DND-41 (cell line): ENCODE measurements at regions not wholly inside any gene's neighbourhood (a gene's known extent, or its start where the extent isn't known, plus 50 kb on each side); places are given as distances from the start of the nearest gene placed in this dataset.

Source experiments
- ATAC-seq: fragments of 200-7000 bp; cut with Tn5 transposase; 3 replicates; pipeline ENCODE4 v1.9.1; 2021; ENCODE audit warnings: low read depth; ENCODE audit not compliant: insufficient read depth
- DNase-seq: peaks from one replicate; pipeline ENCODE4 v3.0.0-alpha.2; 2020
- H2AFZ ChIP-seq: 2 replicates; pipeline ENCODE4 v1.6.0; 2012; ENCODE audit warnings: low read depth, low read length
- H3K27ac ChIP-seq: 2 replicates; pipeline ENCODE4 v1.5.1; 2012; ENCODE audit warnings: low read length, inconsistent platforms
- H3K27me3 ChIP-seq: fragments of 200-600 bp; sonication (generic); 2 replicates; pipeline ENCODE4 v1.6.0; 2012; ENCODE audit warnings: low read length, mild to moderate bottlenecking, inconsistent platforms; ENCODE audit not compliant: insufficient read depth, poor library complexity
- H3K36me3 ChIP-seq: 2 replicates; pipeline ENCODE4 v1.5.1; 2012; ENCODE audit warnings: low read length, inconsistent platforms; ENCODE audit not compliant: insufficient read depth
- H3K4me1 ChIP-seq: 2 replicates; pipeline ENCODE4 v1.5.1; 2012; ENCODE audit warnings: mild to moderate bottlenecking, low read length; ENCODE audit not compliant: insufficient read depth
- H3K4me2 ChIP-seq: 2 replicates; pipeline ENCODE4 v1.6.0; 2012; ENCODE audit warnings: mild to moderate bottlenecking, moderate library complexity, low read length, inconsistent platforms; ENCODE audit not compliant: insufficient read depth
- H3K4me3 ChIP-seq, 2 experiments: fragments of 200-600 bp in 1 of 2; shearing (Covaris generic) in 1 of 2; 2 replicates each; pipeline ENCODE4 v1.5.1; 2012 to 2016; ENCODE audit warnings: inconsistent platforms in 2 of 2, low read length in 2 of 2, mild to moderate bottlenecking in 2 of 2, low read depth in 1 of 2, moderate library complexity in 1 of 2
- H3K79me2 ChIP-seq: 2 replicates; pipeline ENCODE4 v1.6.0; 2012; ENCODE audit warnings: low read length, inconsistent platforms; ENCODE audit not compliant: insufficient read depth
- H3K9ac ChIP-seq: 2 replicates; pipeline ENCODE4 v1.6.0; 2012; ENCODE audit warnings: low read depth, mild to moderate bottlenecking, inconsistent platforms, low read length, moderate library complexity
- H3K9me3 ChIP-seq: 2 replicates; pipeline ENCODE4 v1.5.1; 2012; ENCODE audit warnings: low read length, moderate library complexity, mild to moderate bottlenecking, inconsistent platforms; ENCODE audit not compliant: insufficient read depth, severe bottlenecking
- H4K20me1 ChIP-seq: 2 replicates; pipeline ENCODE4 v1.6.0; 2012; ENCODE audit warnings: low read length; ENCODE audit not compliant: insufficient read depth
- CTCF ChIP-seq: IDR thresholded peaks from 2 replicates; pipeline ENCODE4 v1.5.1; 2012; ENCODE audit warnings: borderline replicate concordance, low read length, moderate library complexity, mild to moderate bottlenecking; ENCODE audit not compliant: poor library complexity, severe bottlenecking; ENCODE audit errors: extremely low read depth
- EZH2 ChIP-seq: IDR thresholded peaks from 3 replicates; pipeline ENCODE4 v1.6.1; 2012; ENCODE audit warnings: borderline replicate concordance, low read depth, mild to moderate bottlenecking, moderate library complexity, low read length, inconsistent platforms; ENCODE audit not compliant: severe bottlenecking

DNA sequence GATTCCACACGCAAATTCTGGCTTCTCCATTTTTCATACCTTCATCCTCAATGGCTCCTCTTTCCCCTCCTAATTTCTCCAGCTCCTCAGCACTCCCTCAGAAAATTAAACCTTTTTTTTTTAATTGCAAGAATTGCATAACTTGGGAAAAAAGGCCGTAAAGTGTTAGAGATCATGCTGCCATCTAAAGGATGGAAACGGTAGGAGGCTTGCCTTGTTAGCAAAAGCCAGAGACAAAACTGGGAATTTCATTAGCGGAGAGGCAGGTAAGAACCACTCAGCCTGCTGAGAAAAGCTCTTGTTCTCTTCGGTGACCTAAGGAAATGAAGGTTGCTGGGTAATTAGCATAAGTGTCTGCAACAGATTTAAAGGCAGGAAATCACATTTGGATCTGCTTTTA lies 204.3 kb downstream of the AEBP2 start:
- Histone ChIP-seq H3K4me1 (no peaks in the 10 kb centered on the region), H3K9me3 (no peaks in the 10 kb centered on the region), H3K27ac (no peak overlapping the region), H3K4me2 (no peak overlapping the region), H3K4me3 (no peak overlapping the region), H2AFZ (no peak overlapping the region), H4K20me1 (no peaks in the 10 kb centered on the region), H3K27me3 (no peaks in the 10 kb centered on the region), H3K9ac (no peak overlapping the region), H3K36me3 (no peaks in the 10 kb centered on the region), H3K79me2 (no peaks in the 10 kb centered on the region)
- ATAC-seq (no peak), DNase-seq (no peak)
- no peak for TF ChIP-seq EZH2
- peak; percentile 52 for TF ChIP-seq CTCF

DNA sequence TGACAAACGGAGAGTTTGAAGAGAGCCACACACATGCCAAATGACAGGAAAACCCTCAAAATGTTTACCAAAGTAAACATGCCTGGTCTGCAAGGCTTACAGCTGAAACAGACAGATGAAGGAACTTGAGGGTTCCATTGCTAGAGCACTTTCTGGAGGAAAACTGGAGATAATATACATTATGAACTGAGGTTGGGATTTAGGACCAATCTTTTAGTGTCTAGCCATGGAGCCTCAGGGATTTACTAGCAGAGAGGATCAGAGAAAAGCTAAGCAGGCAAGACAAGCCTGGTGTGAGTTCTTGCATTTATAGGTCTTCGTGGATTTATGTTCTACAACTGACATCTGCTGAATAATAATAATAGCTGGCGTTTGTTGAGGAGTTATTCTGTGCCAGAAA lies 205.3 kb downstream of the AEBP2 start:
- Histone ChIP-seq H3K9me3 (no peaks in the 10 kb centered on the region), H3K36me3 (no peaks in the 10 kb centered on the region)
- ATAC-seq = no peak

DNA sequence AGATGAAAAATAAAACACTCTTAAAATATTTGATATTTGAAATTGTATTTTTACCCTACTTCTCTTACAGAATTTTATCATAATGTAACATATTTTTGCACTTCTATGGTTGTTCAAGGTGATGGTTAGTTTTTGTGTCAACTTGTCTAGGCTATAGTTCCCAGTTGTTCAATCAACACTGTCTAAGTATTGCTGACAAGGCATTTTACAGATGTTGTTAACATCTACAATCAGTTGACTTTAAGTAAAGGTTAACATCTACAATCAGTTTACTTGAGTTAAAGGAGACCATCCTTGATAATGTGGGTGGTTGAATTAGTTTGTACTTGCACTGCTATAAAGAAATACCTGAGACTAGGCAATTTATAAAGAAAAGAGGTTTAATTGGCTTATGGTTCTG lies 206.5 kb downstream of the AEBP2 start:
- Histone ChIP-seq H3K27me3 (no peaks in the 10 kb centered on the region), H2AFZ (no peak overlapping the region), H3K79me2 (no peaks in the 10 kb centered on the region), H3K27ac (no peak overlapping the region), H3K9ac (no peak overlapping the region), H3K4me2 (no peak overlapping the region), H3K4me3 (no peak overlapping the region), H3K4me1 (no peaks in the 10 kb centered on the region), H3K36me3 (no peaks in the 10 kb centered on the region), H4K20me1 (no peaks in the 10 kb centered on the region), H3K9me3 (no peaks in the 10 kb centered on the region)
- no peak for TF ChIP-seq EZH2
- TF ChIP-seq CTCF = no peak
- no peak for DNase-seq
- ATAC-seq = no peak

More for the DNA sequence above, 205.3 kb downstream of the AEBP2 start:
- Histone ChIP-seq H2AFZ (no peak overlapping the region), H3K4me2 (no peak overlapping the region), H3K4me3 (no peak overlapping the region), H4K20me1 (no peaks in the 10 kb centered on the region), H3K9ac (no peak overlapping the region), H3K79me2 (no peaks in the 10 kb centered on the region), H3K4me1 (no peaks in the 10 kb centered on the region), H3K27me3 (no peaks in the 10 kb centered on the region), H3K27ac (no peak overlapping the region)
- TF ChIP-seq CTCF (no peak), EZH2 (no peak)
- DNase-seq = no peak

GRCh38 chr12:19646599-19646998 lies 207.3 kb downstream of the AEBP2 start:
- no peak overlapping the region for H3K27ac ChIP-seq
- no peaks in the 10 kb centered on the region for H3K27me3 ChIP-seq
- no peak overlapping the region for H3K4me2 ChIP-seq
- TF ChIP-seq CTCF (no peak), EZH2 (no peak)
- ATAC-seq (no peak), DNase-seq (no peak)
- H3K9ac ChIP-seq = no peak overlapping the region
- H3K79me2 ChIP-seq = no peaks in the 10 kb centered on the region
- no peak overlapping the region for H2AFZ ChIP-seq
- no peaks in the 10 kb centered on the region for H4K20me1 ChIP-seq
- no peak overlapping the region for H3K4me3 ChIP-seq
- no peaks in the 10 kb centered on the region for H3K4me1 ChIP-seq
- no peaks in the 10 kb centered on the region for H3K9me3 ChIP-seq
- no peaks in the 10 kb centered on the region for H3K36me3 ChIP-seq
